NCI-H2029 (cell line): ENCODE measurements at regions not wholly inside any gene's neighbourhood (a gene's known extent, or its start where the extent isn't known, plus 50 kb on each side); places are given as distances from the start of the nearest gene placed in this dataset.

Source experiments
- DNase-seq: peaks from one replicate; lab custom pipeline; 2025; lab: John Stamatoyannopoulos, UW

GRCh38 chrX:39854772-39855747 lies 242.7 kb downstream of the BCOR start:
- no peak for DNase-seq

GRCh38 chrX:39855748-39856129 lies 242.0 kb downstream of the BCOR start:
- DNase-seq: peak; percentile 48

- DNase-seq: peak; percentile 32
These were observed 241.2 kb downstream of the BCOR start for GRCh38 chrX:39856472-39857121.

GRCh38 chrX:39857780-39858179 lies 240.0 kb downstream of the BCOR start:
- no peak for DNase-seq

- DNase-seq: peak; percentile 64
These were observed 237.5 kb downstream of the BCOR start for GRCh38 chrX:39859991-39860861.

- DNase-seq: no peak
These were observed 234.8 kb downstream of the BCOR start for GRCh38 chrX:39862963-39863362.

GRCh38 chrX:39866229-39866628 lies 231.5 kb downstream of the BCOR start:
- peak; percentile 21 for DNase-seq

GRCh38 chrX:39869846-39870601 lies 227.7 kb downstream of the BCOR start:
- DNase-seq: peak; percentile 26

- DNase-seq: no peak
These were observed 226.1 kb downstream of the BCOR start for GRCh38 chrX:39871648-39872047.

GRCh38 chrX:39873117-39873516 lies 224.6 kb downstream of the BCOR start:
- no peak for DNase-seq

- no peak for DNase-seq
These were observed 223.4 kb downstream of the BCOR start for GRCh38 chrX:39874202-39874816.

GRCh38 chrX:39875834-39876628 lies 221.7 kb downstream of the BCOR start:
- DNase-seq: no peak

- no peak for DNase-seq
These were observed 219.9 kb downstream of the BCOR start for GRCh38 chrX:39877905-39878304.

- DNase-seq: no peak
These were observed 214.1 kb downstream of the BCOR start for GRCh38 chrX:39883666-39884065.

- DNase-seq: no peak
These were observed 211.5 kb downstream of the BCOR start for GRCh38 chrX:39886282-39886681.

- no peak for DNase-seq
These were observed 209.0 kb downstream of the BCOR start for GRCh38 chrX:39888730-39889129.

- DNase-seq: no peak
These were observed 208.1 kb downstream of the BCOR start for GRCh38 chrX:39889704-39890103.

GRCh38 chrX:39890807-39891206 lies 207.0 kb downstream of the BCOR start:
- DNase-seq: no peak

- no peak for DNase-seq
These were observed 206.0 kb downstream of the BCOR start for GRCh38 chrX:39891781-39892180.
